Fibroblast of peridontal ligament (primary cell): ENCODE measurements at regions not wholly inside any gene's neighbourhood (a gene's known extent, or its start where the extent isn't known, plus 50 kb on each side); places are given as distances from the start of the nearest gene placed in this dataset.

Experiments used
- DNase-seq: peaks from one replicate; pipeline ENCODE4 v3.0.0-alpha.2; 2010; ENCODE audit errors: extremely low read depth

DNA sequence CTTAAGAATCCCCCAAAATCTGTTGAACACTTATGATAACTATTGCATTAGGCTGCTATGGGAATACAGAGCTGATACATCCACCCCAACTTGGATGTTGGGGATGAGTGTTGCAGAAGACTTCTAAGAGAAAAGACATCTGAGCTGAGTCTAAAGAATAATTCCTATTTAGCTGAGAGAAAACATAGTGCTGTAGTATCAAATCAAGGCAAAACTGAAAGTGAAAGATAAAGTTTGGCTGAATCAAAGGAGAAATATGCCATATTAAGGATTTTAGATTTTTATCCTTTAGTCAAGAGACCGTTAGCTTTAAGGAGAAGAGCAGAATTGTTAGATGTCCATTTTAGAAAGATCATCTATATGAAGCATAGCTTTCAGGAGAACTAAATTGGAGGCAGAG lies 726.9 kb upstream of the PTBP2 start:
- DNase-seq = peak; percentile 25

DNA sequence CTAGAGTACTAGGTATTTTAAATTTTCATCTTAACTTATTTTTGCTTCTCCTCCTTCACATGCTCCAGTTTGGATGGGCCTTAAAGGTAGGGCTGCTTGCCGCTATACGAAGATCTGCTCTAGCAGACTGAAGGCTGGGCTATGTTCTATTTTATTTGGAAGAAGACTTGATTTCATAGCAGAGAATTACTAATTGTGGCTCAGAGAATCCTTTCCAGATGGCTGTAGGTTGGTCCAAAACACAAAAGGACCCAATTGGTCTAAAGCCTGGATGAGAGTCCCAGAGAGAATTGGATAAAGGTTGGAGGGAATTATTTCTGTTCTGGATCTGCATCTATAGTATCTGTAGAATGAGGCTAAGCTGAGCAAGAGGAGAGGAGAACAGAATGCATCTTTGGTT lies 719.4 kb upstream of the PTBP2 start:
- DNase-seq = no peak

GRCh38 chr1:96002969-96003964 lies 718.3 kb upstream of the PTBP2 start:
- DNase-seq = no peak

DNA sequence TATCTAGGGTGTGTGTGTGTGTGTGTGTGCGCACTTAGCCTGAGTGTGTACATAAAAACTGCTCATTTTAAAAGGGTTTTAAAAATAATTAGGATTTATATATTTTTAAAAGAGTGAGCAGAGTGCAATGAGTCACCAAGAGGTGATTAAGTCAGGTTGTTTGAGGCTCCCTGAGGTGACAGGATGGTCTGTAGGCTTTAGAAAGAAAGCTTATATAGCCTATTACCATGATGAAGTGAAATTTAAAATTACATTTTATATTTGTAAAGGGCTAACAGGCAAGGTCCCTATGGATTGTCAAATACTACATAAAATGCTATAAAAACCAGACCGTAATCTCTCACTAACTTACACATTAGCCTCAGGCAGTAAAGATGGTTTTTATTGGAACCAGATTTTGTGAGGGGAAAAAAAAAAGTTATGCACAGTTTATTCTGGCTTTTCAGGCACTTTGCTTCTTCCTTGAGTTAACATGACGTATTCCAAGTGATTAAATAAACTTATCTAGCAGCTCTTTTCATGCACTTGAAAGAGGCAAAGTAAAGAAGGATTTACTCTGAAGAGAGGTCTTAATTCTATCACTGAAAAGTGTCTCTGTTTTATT lies 711.7 kb upstream of the PTBP2 start:
- peak; percentile 1 for DNase-seq

DNA sequence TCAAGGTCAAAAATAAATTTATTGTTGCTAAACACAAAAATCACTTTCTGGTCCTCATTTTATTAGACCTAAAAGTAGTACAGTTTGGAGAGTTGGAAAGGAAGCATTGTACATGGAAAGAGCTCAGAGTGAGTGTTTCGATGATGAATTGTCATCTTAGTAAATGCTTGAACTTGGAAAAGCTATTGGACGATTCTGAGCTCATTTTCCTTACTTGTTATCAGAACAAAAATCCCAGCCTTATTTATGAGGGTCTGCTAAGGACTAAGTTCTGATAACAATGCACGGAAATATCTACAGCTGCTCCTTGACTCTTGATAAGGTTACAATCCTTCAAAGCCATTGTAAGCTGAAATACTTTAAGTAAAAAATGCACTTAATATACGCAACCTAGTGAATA lies 710.0 kb upstream of the PTBP2 start:
- DNase-seq = no peak

DNA sequence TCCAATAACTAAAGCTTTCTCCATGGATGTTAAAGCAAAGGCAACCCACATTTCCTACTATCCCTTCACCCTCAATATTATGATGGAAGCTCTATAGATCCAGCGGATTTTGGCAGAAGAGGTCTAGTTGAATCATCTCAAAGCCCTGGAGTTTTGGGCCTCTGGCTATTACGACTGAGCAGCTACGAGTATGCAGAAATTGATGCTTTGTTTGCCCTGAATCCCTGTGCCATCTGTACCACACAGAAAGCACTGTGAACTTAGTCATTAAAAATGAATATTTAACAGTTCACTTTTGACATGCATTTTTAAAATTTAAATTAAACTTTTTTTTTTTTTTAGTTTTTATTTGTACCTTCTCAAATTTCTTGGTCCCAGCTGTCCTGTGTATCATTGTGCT lies 705.4 kb upstream of the PTBP2 start:
- DNase-seq = no peak

DNA sequence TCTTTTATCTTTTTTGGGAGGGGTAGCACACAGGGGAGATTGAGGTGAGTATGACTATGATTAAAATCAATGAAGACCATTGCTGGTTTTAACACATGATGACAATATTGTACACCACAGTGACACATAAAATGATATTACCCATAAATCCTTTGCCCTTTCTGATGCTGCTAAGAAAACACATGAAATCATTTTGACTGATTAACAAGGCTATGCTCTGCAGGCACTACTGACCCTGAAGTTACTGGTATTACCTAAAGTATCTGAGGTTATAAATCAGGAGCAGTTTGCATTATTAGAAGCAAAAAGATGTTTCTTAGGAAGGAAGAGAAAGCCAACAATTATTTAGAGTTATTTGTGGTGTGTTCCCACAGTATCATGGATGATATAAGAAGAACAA lies 701.2 kb upstream of the PTBP2 start:
- no peak for DNase-seq

GRCh38 chr1:96025062-96025461 lies 696.5 kb upstream of the PTBP2 start:
- DNase-seq = no peak

- no peak for DNase-seq
Observed at GRCh38 chr1:96028071-96028470, 693.5 kb upstream of the PTBP2 start.

DNA sequence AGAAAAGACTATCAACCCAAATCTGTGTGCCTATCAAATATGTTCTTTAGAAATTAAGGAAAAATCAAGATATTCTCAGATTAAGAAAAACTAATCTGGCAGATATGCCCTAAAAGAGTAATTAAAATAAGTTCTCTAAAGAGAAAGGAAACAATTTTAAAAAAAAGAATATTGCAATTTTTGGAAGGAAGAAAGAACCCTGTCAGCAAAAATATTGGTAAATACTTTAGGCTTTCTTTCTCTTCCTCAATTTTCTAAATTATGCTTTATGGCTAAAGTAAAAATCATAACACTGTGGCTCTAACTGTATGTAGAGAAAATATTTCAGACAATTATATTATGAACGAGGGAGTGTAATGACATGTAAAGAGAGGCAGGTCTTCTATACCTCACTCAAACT lies 691.3 kb upstream of the PTBP2 start:
- no peak for DNase-seq

- DNase-seq = no peak
Observed at GRCh38 chr1:96034006-96034405, 687.6 kb upstream of the PTBP2 start.

GRCh38 chr1:96036763-96037162 lies 684.8 kb upstream of the PTBP2 start:
- no peak for DNase-seq

DNA sequence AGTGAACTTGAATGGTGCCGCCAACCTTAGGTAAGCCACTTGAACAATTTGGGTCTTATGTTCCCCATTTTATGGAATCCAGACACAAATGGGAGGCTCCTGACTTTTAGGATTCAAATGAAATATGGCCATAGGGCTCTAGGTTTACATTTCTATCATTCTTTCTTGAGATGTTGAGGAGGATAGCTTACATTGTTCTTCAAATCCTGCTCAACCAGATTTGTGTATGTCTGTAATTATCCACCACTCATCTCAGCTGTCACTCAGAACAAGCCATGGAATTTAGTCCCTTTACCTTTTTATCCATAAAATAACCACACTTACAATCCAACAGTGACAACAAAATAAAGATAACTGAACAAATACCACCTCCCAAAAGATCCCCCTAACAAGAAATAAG lies 682.9 kb upstream of the PTBP2 start:
- no peak for DNase-seq

DNA sequence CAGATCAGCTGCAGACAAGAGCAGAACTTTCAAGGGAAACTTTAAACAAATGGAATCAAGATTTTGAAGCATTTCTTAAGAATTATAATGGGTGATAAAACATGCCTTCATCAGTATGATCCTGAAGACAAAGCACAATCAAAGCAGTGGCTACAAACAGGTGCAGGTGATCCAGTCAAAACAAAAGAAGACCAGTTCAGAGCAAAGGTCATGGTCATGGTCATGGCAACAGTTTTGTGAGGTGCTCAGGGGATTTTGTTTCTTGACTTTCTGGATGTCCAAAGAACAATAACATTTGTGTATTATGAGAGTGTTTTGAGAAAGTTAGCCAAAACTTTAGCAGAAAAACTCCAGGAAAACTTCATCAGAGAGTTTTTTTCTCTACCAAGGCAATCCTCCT lies 681.7 kb upstream of the PTBP2 start:
- DNase-seq = no peak

DNA sequence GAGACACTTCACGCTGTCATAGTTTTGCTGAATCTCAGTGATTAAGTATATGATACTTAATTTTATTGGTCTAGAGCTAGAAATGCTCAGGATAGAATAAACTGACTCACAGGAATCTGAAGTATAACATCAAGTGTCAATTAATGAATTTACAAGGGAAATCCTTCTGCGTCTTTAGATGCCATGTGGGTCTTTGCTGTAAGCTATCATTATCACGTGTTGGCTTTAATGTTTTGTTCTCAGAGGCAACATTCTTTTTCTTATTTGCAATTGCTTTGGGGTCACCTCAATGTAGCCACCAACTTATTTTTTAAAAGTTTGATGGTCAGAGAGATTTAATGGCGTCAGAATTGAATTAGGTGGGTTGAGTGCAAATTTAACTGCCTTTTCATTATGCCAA lies 680.1 kb upstream of the PTBP2 start:
- no peak for DNase-seq

DNA sequence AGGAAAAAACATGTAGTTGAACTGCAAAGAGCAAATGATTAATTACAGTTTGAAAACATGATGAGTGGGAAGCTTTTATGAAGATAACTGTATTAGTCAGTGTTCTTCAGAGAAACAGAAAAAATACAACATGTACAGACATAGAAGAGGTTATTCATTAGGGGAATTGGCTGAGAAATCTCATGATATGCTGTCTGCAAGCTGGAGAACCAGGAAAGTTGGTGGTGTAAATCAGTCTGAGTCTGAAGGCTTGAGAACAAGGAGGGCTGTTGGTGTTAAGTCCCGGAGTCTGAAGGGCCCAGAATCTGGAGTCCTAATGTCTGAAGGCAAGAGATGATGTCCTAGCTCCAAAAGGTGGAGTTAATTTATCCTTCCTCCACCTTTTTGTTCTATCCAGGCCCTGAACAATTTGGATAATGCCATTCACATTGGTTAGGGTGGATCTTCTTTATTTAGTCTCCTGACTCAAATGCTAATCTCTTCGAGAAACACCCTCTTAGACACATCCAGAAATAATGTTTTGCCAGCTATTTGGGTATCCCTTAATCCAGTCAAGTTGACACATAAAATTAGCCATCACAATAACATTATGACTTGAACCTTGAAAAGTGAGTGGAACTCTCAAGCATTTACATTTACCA lies 672.9 kb upstream of the PTBP2 start:
- DNase-seq = no peak

GRCh38 chr1:96049759-96050409 lies 671.7 kb upstream of the PTBP2 start:
- DNase-seq = no peak

- DNase-seq = no peak
Observed at GRCh38 chr1:96059276-96059675, 662.3 kb upstream of the PTBP2 start.

DNA sequence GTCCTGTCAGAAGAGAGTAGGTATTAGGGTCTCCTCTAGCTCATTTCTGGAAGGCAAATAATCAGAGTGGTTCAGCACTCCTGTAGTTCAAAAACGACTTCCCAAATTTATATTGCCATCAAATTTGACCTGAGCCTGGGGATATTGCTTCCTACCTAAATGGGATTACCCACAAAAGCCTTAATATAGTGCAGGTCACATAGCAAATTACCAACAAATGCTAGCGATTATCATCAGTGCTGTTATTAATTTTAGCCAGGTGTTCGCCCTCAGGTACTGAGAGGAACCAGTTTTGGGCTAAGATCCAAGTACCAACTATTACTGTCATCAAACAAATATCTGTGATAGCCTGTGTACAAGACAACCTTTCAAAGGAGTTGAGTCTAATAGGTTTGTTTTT lies 661.8 kb upstream of the PTBP2 start:
- DNase-seq = no peak

- DNase-seq = no peak
Observed at GRCh38 chr1:96060621-96061020, 661.0 kb upstream of the PTBP2 start.

- peak; percentile 74 for DNase-seq
Observed at GRCh38 chr1:96072021-96072420, 649.6 kb upstream of the PTBP2 start.

- DNase-seq = no peak
Observed at GRCh38 chr1:96073100-96073499, 648.5 kb upstream of the PTBP2 start.
